ENCODE measurements at regions not wholly inside any gene's neighbourhood (a gene's known extent, or its start where the extent isn't known, plus 50 kb on each side); places are given as distances from the start of the nearest gene placed in this dataset.

GRCh38 chr11:121740902-121741301 is 288.1 kb upstream of the SORL1-AS1 start:
- POLR2A ChIA-PET, result no interaction called here
- no peak for DNase-seq (ENCODE audit: low read depth, low spot score)
- H3K4me1 ChIP-seq (ENCODE audit: control insufficient read depth in 1 of 2, insufficient read depth in 2 of 2, low read length in 2 of 2), result no peaks in the 10 kb centered on the region
- no peaks in the 10 kb centered on the region for H4K20me1 ChIP-seq (ENCODE audit: insufficient read depth)
- no peak overlapping the region for H2AFZ ChIP-seq (ENCODE audit: low read depth, low read length, poor library complexity, severe bottlenecking)
- BruUV-seq (replicated peaks), result no TSS peak
- no peaks in the 10 kb centered on the region for H3K27me3 ChIP-seq (ENCODE audit: insufficient read depth, low read length)
- ATAC-seq, result no peak
- no peak overlapping the region for H3K4me2 ChIP-seq (ENCODE audit: low read length)
- H3K36me3 ChIP-seq (ENCODE audit: control insufficient read depth in 1 of 2, insufficient read depth in 2 of 2, low read length in 2 of 2), result no peaks in the 10 kb centered on the region
- H3K27ac ChIP-seq (ENCODE audit: low read depth, low read length), result no peak overlapping the region
- H3K9me3 ChIP-seq (ENCODE audit: control insufficient read depth in 1 of 2, insufficient read depth in 1 of 2, low read depth in 1 of 2, low read length in 2 of 2), result no peaks in the 10 kb centered on the region
- H3K4me3 ChIP-seq (replicated peaks in 1 of 2; ENCODE audit: low read depth in 1 of 2, low read length in 2 of 2), result no peak overlapping the region
- no peaks in the 10 kb centered on the region for H3K9me2 ChIP-seq (ENCODE audit: insufficient read depth)
- TF ChIP-seq CTCF (IDR thresholded peaks at IDR 0.05 in 2 of 3, conservative IDR thresholded peaks at IDR 0.05 in 1 of 3; ENCODE audit: borderline replicate concordance in 1 of 3, insufficient read depth in 1 of 3, low read depth in 2 of 3, low read length in 2 of 3) (no peak), SP1 (IDR thresholded peaks at IDR 0.05; ENCODE audit: low read depth) (no peak), ZNF274 (IDR thresholded peaks at IDR 0.05; ENCODE audit: low read depth, low read length) (no peak), ZFX (IDR thresholded peaks at IDR 0.05) (no peak), JUND (IDR thresholded peaks at IDR 0.05) (no peak), EZH2phosphoT487 (IDR thresholded peaks at IDR 0.05; ENCODE audit: borderline replicate concordance) (no peak), CEBPB (IDR thresholded peaks at IDR 0.05; ENCODE audit: low read depth) (no peak), YY1 (IDR thresholded peaks at IDR 0.05; ENCODE audit: extremely low read depth, insufficient replicate concordance, low read depth, low read length) (no peak), SRF (IDR thresholded peaks at IDR 0.05; ENCODE audit: low read depth) (no peak), POLR2A (IDR thresholded peaks at IDR 0.05; ENCODE audit: borderline replicate concordance, extremely low read depth, insufficient read depth, insufficient read length) (no peak), FOSL1 (IDR thresholded peaks at IDR 0.05; ENCODE audit: low read depth) (no peak), SIN3A (IDR thresholded peaks at IDR 0.05; ENCODE audit: low read depth) (no peak), CBX3 (IDR thresholded peaks at IDR 0.05; ENCODE audit: low read depth) (no peak), REST (IDR thresholded peaks at IDR 0.05; ENCODE audit: low read depth) (no peak), EGR1 (IDR thresholded peaks at IDR 0.05; ENCODE audit: low read depth) (no peak), ATF3 (IDR thresholded peaks at IDR 0.05) (no peak), POLR2AphosphoS5 (IDR thresholded peaks at IDR 0.05; ENCODE audit: low read depth, low read length) (no peak), EZH2 (IDR thresholded peaks at IDR 0.05) (no peak), ZBTB33 (IDR thresholded peaks at IDR 0.05; ENCODE audit: extremely low read depth, insufficient replicate concordance, low read length) (no peak)
- RAD21 ChIA-PET (ENCODE audit: low non-redundant PET in 1 of 2, low total read pairs in 2 of 2, uncharacterized antibody in 2 of 2, unreplicated experiment in 2 of 2), result no interaction called here
- no peaks in the 10 kb centered on the region for H3K79me2 ChIP-seq (ENCODE audit: insufficient read depth, low read length)
- H3K9ac ChIP-seq (ENCODE audit: low read length), result no peak overlapping the region
- CTCF ChIA-PET, result no interaction called here
- intact Hi-C loops (cut with micrococcal nuclease), result no loop called here

Measured in HCT116 (cell line).